ENCODE measurements at regions not wholly inside any gene's neighbourhood (a gene's known extent, or its start where the extent isn't known, plus 50 kb on each side); places are given as distances from the start of the nearest gene placed in this dataset.

- TF ChIP-seq CTCF (IDR thresholded peaks at IDR 0.05) = no peak
- Histone ChIP-seq H3K27ac (no peak overlapping the region), H3K4me3 (ENCODE audit: low read depth in 1 of 2, low read length in 1 of 2) (no peak overlapping the region), H3K9me3 (no peaks in the 10 kb centered on the region), H3K4me1 (ENCODE audit: control insufficient read depth in 1 of 2, insufficient read depth in 1 of 2, low read depth in 1 of 2, low read length in 1 of 2) (no peaks in the 10 kb centered on the region), H3K27me3 (no peaks in the 10 kb centered on the region), H3K36me3 (no peaks in the 10 kb centered on the region)
Observed at GRCh38 chr7:81301815-81302214, 383.0 kb upstream of the SEMA3C start.

GRCh38 chr7:81300753-81301152 lies 381.9 kb upstream of the SEMA3C start:
- no peak overlapping the region for H3K27ac ChIP-seq
- no peaks in the 10 kb centered on the region for H3K9me3 ChIP-seq
- no peaks in the 10 kb centered on the region for H3K36me3 ChIP-seq
- H3K4me3 ChIP-seq (ENCODE audit: low read depth in 1 of 2, low read length in 1 of 2) = no peak overlapping the region
- no peak for TF ChIP-seq CTCF (IDR thresholded peaks at IDR 0.05)
- no peaks in the 10 kb centered on the region for H3K27me3 ChIP-seq
- H3K4me1 ChIP-seq (ENCODE audit: control insufficient read depth in 1 of 2, insufficient read depth in 1 of 2, low read depth in 1 of 2, low read length in 1 of 2) = no peaks in the 10 kb centered on the region

GRCh38 chr7:81299711-81300110 lies 380.9 kb upstream of the SEMA3C start:
- Histone ChIP-seq H3K9me3 (no peaks in the 10 kb centered on the region), H3K4me3 (ENCODE audit: low read depth in 1 of 2, low read length in 1 of 2) (no peak overlapping the region), H3K27ac (no peak overlapping the region), H3K36me3 (no peaks in the 10 kb centered on the region), H3K27me3 (no peaks in the 10 kb centered on the region), H3K4me1 (ENCODE audit: control insufficient read depth in 1 of 2, insufficient read depth in 1 of 2, low read depth in 1 of 2, low read length in 1 of 2) (no peaks in the 10 kb centered on the region)
- TF ChIP-seq CTCF (IDR thresholded peaks at IDR 0.05) = no peak

- H3K27ac ChIP-seq = no peak overlapping the region
- H3K36me3 ChIP-seq = no peaks in the 10 kb centered on the region
- H3K27me3 ChIP-seq = no peaks in the 10 kb centered on the region
- H3K9me3 ChIP-seq = no peaks in the 10 kb centered on the region
- H3K4me1 ChIP-seq (ENCODE audit: control insufficient read depth in 1 of 2, insufficient read depth in 1 of 2, low read depth in 1 of 2, low read length in 1 of 2) = no peaks in the 10 kb centered on the region
- no peak for TF ChIP-seq CTCF (IDR thresholded peaks at IDR 0.05)
- H3K4me3 ChIP-seq (ENCODE audit: low read depth in 1 of 2, low read length in 1 of 2) = no peak overlapping the region
Observed at GRCh38 chr7:81298951-81299666, 380.3 kb upstream of the SEMA3C start.

GRCh38 chr7:81297317-81297716 lies 378.5 kb upstream of the SEMA3C start:
- H3K27ac ChIP-seq = no peak overlapping the region
- TF ChIP-seq CTCF (IDR thresholded peaks at IDR 0.05) = no peak
- no peak overlapping the region for H3K4me3 ChIP-seq (ENCODE audit: low read depth in 1 of 2, low read length in 1 of 2)
- no peaks in the 10 kb centered on the region for H3K9me3 ChIP-seq
- no peaks in the 10 kb centered on the region for H3K27me3 ChIP-seq
- H3K4me1 ChIP-seq (ENCODE audit: control insufficient read depth in 1 of 2, insufficient read depth in 1 of 2, low read depth in 1 of 2, low read length in 1 of 2) = no peaks in the 10 kb centered on the region
- no peaks in the 10 kb centered on the region for H3K36me3 ChIP-seq

Measured in neutrophil (primary cell).